Activated T-cell treated with anti-CD3 and anti-CD28 coated beads, Interleukin-2, amount 50 U/mL, for 1 hour (primary cell): ENCODE measurements at regions not wholly inside any gene's neighbourhood (a gene's known extent, or its start where the extent isn't known, plus 50 kb on each side); places are given as distances from the start of the nearest gene placed in this dataset.

Experiments
- DNase-seq: peaks from one replicate; pipeline ENCODE4 v3.0.0-alpha.2; 2020

GRCh38 chr1:65486613-65487012 is 66.1 kb downstream of the LEPR start:
- DNase-seq: no peak

GRCh38 chr1:65489481-65489880 is 69.0 kb downstream of the LEPR start:
- no peak for DNase-seq

GRCh38 chr1:65490231-65491009 is 70.0 kb downstream of the LEPR start:
- no peak for DNase-seq

GRCh38 chr1:65491472-65491871 is 71.0 kb downstream of the LEPR start:
- no peak for DNase-seq

GRCh38 chr1:65493802-65494201 is 73.3 kb downstream of the LEPR start:
- no peak for DNase-seq

GRCh38 chr1:65494671-65495070 is 74.2 kb downstream of the LEPR start:
- DNase-seq: no peak

- no peak for DNase-seq
Measured at GRCh38 chr1:65495137-65495536, 74.7 kb downstream of the LEPR start.

GRCh38 chr1:65497256-65497830 is 76.9 kb downstream of the LEPR start:
- no peak for DNase-seq

- no peak for DNase-seq
Measured at GRCh38 chr1:65503427-65503826, 83.0 kb downstream of the LEPR start.

- DNase-seq: no peak
Measured at GRCh38 chr1:65504263-65504662, 83.8 kb downstream of the LEPR start.

- DNase-seq: no peak
Measured at GRCh38 chr1:65505547-65506300, 85.3 kb downstream of the LEPR start.

- no peak for DNase-seq
Measured at GRCh38 chr1:65508051-65508450, 87.6 kb downstream of the LEPR start.

- DNase-seq: no peak
Measured at GRCh38 chr1:65509912-65510680, 89.6 kb downstream of the LEPR start.

- DNase-seq: no peak
Measured at GRCh38 chr1:65510961-65511360, 90.5 kb downstream of the LEPR start.

GRCh38 chr1:65512383-65512782 is 91.9 kb downstream of the LEPR start:
- no peak for DNase-seq

- no peak for DNase-seq
Measured at GRCh38 chr1:65512967-65513780, 92.7 kb downstream of the LEPR start.

GRCh38 chr1:65514041-65514440 is 93.6 kb downstream of the LEPR start:
- DNase-seq: no peak

- DNase-seq: no peak
Measured at GRCh38 chr1:65524931-65525265, 104.4 kb downstream of the LEPR start.

- no peak for DNase-seq
Measured at GRCh38 chr1:65525266-65526048, 105.0 kb downstream of the LEPR start.

- no peak for DNase-seq
Measured at GRCh38 chr1:65526049-65526556, 105.6 kb downstream of the LEPR start.

- DNase-seq: no peak
Measured at GRCh38 chr1:65527190-65527589, 106.7 kb downstream of the LEPR start.
